ENCODE measurements at regions not wholly inside any gene's neighbourhood (a gene's known extent, or its start where the extent isn't known, plus 50 kb on each side); places are given as distances from the start of the nearest gene placed in this dataset.
"Not testable (repeated sequence)": the region's sequence is repeated elsewhere in the genome, so short reads cannot be mapped to it uniquely, and the experiment has no call there.

GRCh38 chr16:22653876-22654275 lies 143.2 kb downstream of the NPIPB5 start:
- Histone ChIP-seq H4K20me1 (ENCODE audit: insufficient read depth, low read length) (no peaks in the 10 kb centered on the region), H2AFZ (ENCODE audit: low read length) (no peak overlapping the region), H3K4me3 (ENCODE audit: low read length) (no peak overlapping the region), H3F3A (ENCODE audit: insufficient read depth, low read length) (no peaks in the 10 kb centered on the region), H3K4me1 (ENCODE audit: low read length) (no peaks in the 10 kb centered on the region), H3K27ac (ENCODE audit: low read length) (no peak overlapping the region), H3K9me2 (replicated peaks; ENCODE audit: insufficient read depth, low read length) (no peaks in the 10 kb centered on the region), H3K36me3 (replicated peaks; ENCODE audit: insufficient read depth, low read length) (no peaks in the 10 kb centered on the region), H3K27me3 (replicated peaks; ENCODE audit: insufficient read depth, low read length) (no peaks in the 10 kb centered on the region), H3K4me2 (ENCODE audit: low read depth, low read length) (no peak overlapping the region), H3K9me3 (replicated peaks; ENCODE audit: insufficient read depth, low read length) (no peaks in the 10 kb centered on the region), H3K79me2 (ENCODE audit: low read length) (no peaks in the 10 kb centered on the region), H3K9ac (ENCODE audit: low read length) (no peak overlapping the region)
- no peak for TF ChIP-seq EZH2 (optimal IDR thresholded peaks at IDR 0.05; ENCODE audit: low read depth, low read length)
- no peak for TF ChIP-seq EZH2phosphoT487 (IDR thresholded peaks at IDR 0.05; ENCODE audit: low read length)
- TF ChIP-seq CTCF (IDR thresholded peaks at IDR 0.05; ENCODE audit: low read length), result no peak
- DNase-seq, result no peak

- not testable (repeated sequence) for H3K4me1 ChIP-seq (ENCODE audit: low read length); H3K9ac ChIP-seq (ENCODE audit: low read length); H3K4me2 ChIP-seq (ENCODE audit: low read depth, low read length); H3K27ac ChIP-seq (ENCODE audit: low read length); H4K20me1 ChIP-seq (ENCODE audit: insufficient read depth, low read length); H3K9me3 ChIP-seq (replicated peaks; ENCODE audit: insufficient read depth, low read length); DNase-seq; H3K36me3 ChIP-seq (replicated peaks; ENCODE audit: insufficient read depth, low read length); H3F3A ChIP-seq (ENCODE audit: insufficient read depth, low read length); H3K79me2 ChIP-seq (ENCODE audit: low read length); H3K9me2 ChIP-seq (replicated peaks; ENCODE audit: insufficient read depth, low read length); H3K27me3 ChIP-seq (replicated peaks; ENCODE audit: insufficient read depth, low read length); H3K4me3 ChIP-seq (ENCODE audit: low read length); H2AFZ ChIP-seq (ENCODE audit: low read length)
Observed at GRCh38 chr16:22656573-22656972, 145.9 kb downstream of the NPIPB5 start.

- TF ChIP-seq EZH2 (optimal IDR thresholded peaks at IDR 0.05; ENCODE audit: low read depth, low read length) (no peak), EZH2phosphoT487 (IDR thresholded peaks at IDR 0.05; ENCODE audit: low read length) (no peak)
- no peak overlapping the region for H3K4me3 ChIP-seq (ENCODE audit: low read length)
- no peak overlapping the region for H3K4me2 ChIP-seq (ENCODE audit: low read depth, low read length)
- no peaks in the 10 kb centered on the region for H3K79me2 ChIP-seq (ENCODE audit: low read length)
- H3K4me1 ChIP-seq (ENCODE audit: low read length), result no peaks in the 10 kb centered on the region
- no peak overlapping the region for H3K9ac ChIP-seq (ENCODE audit: low read length)
- H3K36me3 ChIP-seq (replicated peaks; ENCODE audit: insufficient read depth, low read length), result no peaks in the 10 kb centered on the region
- H4K20me1 ChIP-seq (ENCODE audit: insufficient read depth, low read length), result no peaks in the 10 kb centered on the region
- no peak overlapping the region for H2AFZ ChIP-seq (ENCODE audit: low read length)
- H3F3A ChIP-seq (ENCODE audit: insufficient read depth, low read length), result no peaks in the 10 kb centered on the region
- no peak overlapping the region for H3K27ac ChIP-seq (ENCODE audit: low read length)
- no peak for DNase-seq
- H3K27me3 ChIP-seq (replicated peaks; ENCODE audit: insufficient read depth, low read length), result no peaks in the 10 kb centered on the region
- H3K9me3 ChIP-seq (replicated peaks; ENCODE audit: insufficient read depth, low read length), result no peaks in the 10 kb centered on the region
- no peaks in the 10 kb centered on the region for H3K9me2 ChIP-seq (replicated peaks; ENCODE audit: insufficient read depth, low read length)
Observed at GRCh38 chr16:22659933-22660332, 149.2 kb downstream of the NPIPB5 start.

- no peaks in the 10 kb centered on the region for H4K20me1 ChIP-seq (ENCODE audit: insufficient read depth, low read length)
- no peaks in the 10 kb centered on the region for H3F3A ChIP-seq (ENCODE audit: insufficient read depth, low read length)
- no peaks in the 10 kb centered on the region for H3K9me2 ChIP-seq (replicated peaks; ENCODE audit: insufficient read depth, low read length)
- H2AFZ ChIP-seq (ENCODE audit: low read length), result no peak overlapping the region
- TF ChIP-seq EZH2phosphoT487 (IDR thresholded peaks at IDR 0.05; ENCODE audit: low read length) (no peak), CTCF (IDR thresholded peaks at IDR 0.05; ENCODE audit: low read length) (no peak), EZH2 (optimal IDR thresholded peaks at IDR 0.05; ENCODE audit: low read depth, low read length) (no peak)
- H3K4me3 ChIP-seq (ENCODE audit: low read length), result no peak overlapping the region
- H3K4me2 ChIP-seq (ENCODE audit: low read depth, low read length), result no peak overlapping the region
- no peak for DNase-seq
- H3K79me2 ChIP-seq (ENCODE audit: low read length), result no peaks in the 10 kb centered on the region
- H3K27me3 ChIP-seq (replicated peaks; ENCODE audit: insufficient read depth, low read length), result no peaks in the 10 kb centered on the region
- H3K4me1 ChIP-seq (ENCODE audit: low read length), result no peaks in the 10 kb centered on the region
- no peak overlapping the region for H3K9ac ChIP-seq (ENCODE audit: low read length)
- no peak overlapping the region for H3K27ac ChIP-seq (ENCODE audit: low read length)
- no peaks in the 10 kb centered on the region for H3K9me3 ChIP-seq (replicated peaks; ENCODE audit: insufficient read depth, low read length)
- H3K36me3 ChIP-seq (replicated peaks; ENCODE audit: insufficient read depth, low read length), result no peaks in the 10 kb centered on the region
Observed at GRCh38 chr16:22660441-22661160, 149.9 kb downstream of the NPIPB5 start.

Measured in MM.1S (cell line).